ENCODE measurements at regions not wholly inside any gene's neighbourhood (a gene's known extent, or its start where the extent isn't known, plus 50 kb on each side); places are given as distances from the start of the nearest gene placed in this dataset.

DNA sequence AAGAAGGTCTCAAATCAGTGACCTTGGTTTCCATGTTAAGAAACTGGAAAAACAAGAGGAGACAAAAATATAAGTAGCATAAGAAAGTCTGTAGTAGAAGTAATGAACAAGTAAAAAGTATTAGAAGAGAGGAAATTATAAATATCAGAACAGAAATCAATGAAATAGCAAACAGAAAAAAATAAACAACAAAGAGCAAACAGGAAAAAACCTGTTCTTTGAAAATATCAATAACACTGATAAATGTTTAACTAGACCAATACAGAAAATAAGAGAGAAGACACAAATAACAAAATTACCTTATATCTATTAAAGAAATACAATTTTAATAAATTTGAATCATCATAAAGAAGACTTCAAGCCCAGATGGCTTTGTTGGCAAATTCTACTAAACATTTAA lies 113.3 kb downstream of the MAIP1 start:
- Histone ChIP-seq H3K27me3 (no peaks in the 10 kb centered on the region), H3K4me1 (no peaks in the 10 kb centered on the region), H3K4me3 (no peak overlapping the region), H3K27ac (no peak overlapping the region), H3K36me3 (no peaks in the 10 kb centered on the region), H3K9me3 (no peaks in the 10 kb centered on the region)
- intact Hi-C loops (cut with DNase I), result no loop called here
- TF ChIP-seq EP300 (IDR thresholded peaks at IDR 0.05) (no peak), POLR2AphosphoS5 (IDR thresholded peaks at IDR 0.05) (no peak), POLR2A (IDR thresholded peaks at IDR 0.05) (no peak)
- TF ChIP-seq, protein P1, sequence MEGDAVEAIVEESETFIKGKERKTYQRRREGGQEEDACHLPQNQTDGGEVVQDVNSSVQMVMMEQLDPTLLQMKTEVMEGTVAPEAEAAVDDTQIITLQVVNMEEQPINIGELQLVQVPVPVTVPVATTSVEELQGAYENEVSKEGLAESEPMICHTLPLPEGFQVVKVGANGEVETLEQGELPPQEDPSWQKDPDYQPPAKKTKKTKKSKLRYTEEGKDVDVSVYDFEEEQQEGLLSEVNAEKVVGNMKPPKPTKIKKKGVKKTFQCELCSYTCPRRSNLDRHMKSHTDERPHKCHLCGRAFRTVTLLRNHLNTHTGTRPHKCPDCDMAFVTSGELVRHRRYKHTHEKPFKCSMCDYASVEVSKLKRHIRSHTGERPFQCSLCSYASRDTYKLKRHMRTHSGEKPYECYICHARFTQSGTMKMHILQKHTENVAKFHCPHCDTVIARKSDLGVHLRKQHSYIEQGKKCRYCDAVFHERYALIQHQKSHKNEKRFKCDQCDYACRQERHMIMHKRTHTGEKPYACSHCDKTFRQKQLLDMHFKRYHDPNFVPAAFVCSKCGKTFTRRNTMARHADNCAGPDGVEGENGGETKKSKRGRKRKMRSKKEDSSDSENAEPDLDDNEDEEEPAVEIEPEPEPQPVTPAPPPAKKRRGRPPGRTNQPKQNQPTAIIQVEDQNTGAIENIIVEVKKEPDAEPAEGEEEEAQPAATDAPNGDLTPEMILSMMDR (IDR thresholded peaks at IDR 0.05), result no peak
- DNase-seq, result no peak

DNA sequence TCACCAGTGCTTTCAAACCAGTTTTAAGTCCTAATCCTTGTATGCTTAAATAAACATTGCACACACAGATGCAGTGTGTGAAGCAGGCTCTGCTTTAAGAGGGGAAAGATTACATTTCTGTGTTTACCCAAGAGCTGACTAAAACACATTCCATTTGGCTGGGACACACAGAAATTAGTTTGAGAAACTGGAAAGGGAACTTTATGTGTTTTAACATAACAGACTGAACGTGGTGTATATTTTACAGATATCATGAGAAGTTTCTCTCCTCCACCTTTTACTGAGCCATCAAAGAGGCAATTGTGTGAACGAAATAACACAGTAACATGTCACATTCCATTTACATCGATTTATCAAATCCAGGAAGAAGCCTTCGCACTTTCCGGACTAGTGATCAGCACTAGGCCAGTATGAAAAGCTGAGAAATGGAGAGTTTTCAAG lies 121.8 kb downstream of the MAIP1 start:
- H3K27me3 ChIP-seq, result no peaks in the 10 kb centered on the region
- peaks cover 0 to 10% (median 4%) of the 10 kb centered on the region in 4 donors for H3K4me1 ChIP-seq
- no peaks in the 10 kb centered on the region for H3K36me3 ChIP-seq
- 22 to 49% methylated on average over 5 of the region's 5 CpGs for WGBS, 2 donors
- peak overlapping the region in 2 of 4 donors; percentile 15 to 45 for H3K27ac ChIP-seq
- TF ChIP-seq EP300 (IDR thresholded peaks at IDR 0.05) (no peak), POLR2A (IDR thresholded peaks at IDR 0.05) (no peak), POLR2AphosphoS5 (IDR thresholded peaks at IDR 0.05) (no peak)
- TF ChIP-seq, protein P1 (IDR thresholded peaks at IDR 0.05), result no peak
- H3K9me3 ChIP-seq, result no peaks in the 10 kb centered on the region
- H3K4me3 ChIP-seq, result no peak overlapping the region
- no peak for DNase-seq
- intact Hi-C loops (cut with DNase I), result no loop called here

DNA sequence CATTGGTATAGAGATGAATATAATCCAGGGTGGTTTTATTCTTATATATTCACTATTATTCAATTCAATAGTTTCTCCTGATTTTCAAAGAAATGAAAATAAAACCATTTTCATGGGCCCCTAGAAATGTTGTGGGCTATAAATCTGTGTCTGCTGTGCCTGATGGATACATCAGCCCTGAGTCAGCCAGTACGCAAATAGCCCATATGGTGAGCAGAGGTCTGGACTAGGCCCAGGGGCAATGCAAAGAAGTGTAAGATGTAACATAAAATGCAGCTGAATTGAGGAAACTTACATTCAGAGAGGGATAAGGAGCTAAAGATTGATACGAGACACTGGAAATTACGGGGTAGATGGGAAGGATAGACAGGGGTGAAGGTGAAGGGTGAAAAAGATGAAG lies 122.5 kb downstream of the MAIP1 start:
- Histone ChIP-seq H3K4me1 (peaks cover 0 to 10% (median 4%) of the 10 kb centered on the region in 4 donors), H3K27ac (no peak overlapping the region), H3K27me3 (no peaks in the 10 kb centered on the region), H3K36me3 (no peaks in the 10 kb centered on the region), H3K4me3 (no peak overlapping the region), H3K9me3 (no peaks in the 10 kb centered on the region)
- TF ChIP-seq EP300 (IDR thresholded peaks at IDR 0.05), result no peak
- no peak for TF ChIP-seq POLR2AphosphoS5 (IDR thresholded peaks at IDR 0.05)
- TF ChIP-seq, protein P1 (IDR thresholded peaks at IDR 0.05), result no peak
- TF ChIP-seq POLR2A (IDR thresholded peaks at IDR 0.05), result no peak
- intact Hi-C loops (cut with DNase I), result no loop called here
- DNase-seq, result no peak
- WGBS, 2 donors, result 91 to 95% methylated on average over 3 of the region's 3 CpGs

DNA sequence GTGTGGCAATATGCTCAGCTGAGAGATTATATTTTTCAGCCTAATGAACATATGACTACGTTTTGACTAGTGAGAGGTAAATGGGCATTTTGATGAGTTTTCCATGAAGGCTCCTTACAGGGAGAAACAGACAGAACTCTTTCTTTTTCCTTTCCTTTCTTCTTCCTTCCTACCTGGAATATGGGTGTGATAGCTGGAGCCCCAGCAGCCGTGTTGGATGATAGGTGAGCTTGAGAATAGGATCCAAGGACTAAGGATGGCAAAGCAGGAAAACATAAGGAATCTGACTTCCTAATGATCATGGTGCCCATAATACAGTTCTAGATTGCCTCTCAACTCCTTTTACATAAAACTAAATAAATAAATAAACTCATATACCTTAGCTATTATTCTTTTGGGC lies 124.0 kb downstream of the MAIP1 start:
- DNase-seq, result no peak
- no peaks in the 10 kb centered on the region for H3K27me3 ChIP-seq
- intact Hi-C loops (cut with DNase I), result no loop called here
- no peaks in the 10 kb centered on the region for H3K9me3 ChIP-seq
- WGBS, 2 donors, result 83 to 86% methylated on average over 2 of the region's 2 CpGs
- peaks cover 0 to 10% (median 4%) of the 10 kb centered on the region in 4 donors for H3K4me1 ChIP-seq
- H3K36me3 ChIP-seq, result no peaks in the 10 kb centered on the region
- H3K27ac ChIP-seq, result no peak overlapping the region
- TF ChIP-seq, protein P1 (IDR thresholded peaks at IDR 0.05), result no peak
- TF ChIP-seq POLR2A (IDR thresholded peaks at IDR 0.05), result no peak
- TF ChIP-seq POLR2AphosphoS5 (IDR thresholded peaks at IDR 0.05), result no peak
- no peak for TF ChIP-seq EP300 (IDR thresholded peaks at IDR 0.05)
- H3K4me3 ChIP-seq, result no peak overlapping the region

DNA sequence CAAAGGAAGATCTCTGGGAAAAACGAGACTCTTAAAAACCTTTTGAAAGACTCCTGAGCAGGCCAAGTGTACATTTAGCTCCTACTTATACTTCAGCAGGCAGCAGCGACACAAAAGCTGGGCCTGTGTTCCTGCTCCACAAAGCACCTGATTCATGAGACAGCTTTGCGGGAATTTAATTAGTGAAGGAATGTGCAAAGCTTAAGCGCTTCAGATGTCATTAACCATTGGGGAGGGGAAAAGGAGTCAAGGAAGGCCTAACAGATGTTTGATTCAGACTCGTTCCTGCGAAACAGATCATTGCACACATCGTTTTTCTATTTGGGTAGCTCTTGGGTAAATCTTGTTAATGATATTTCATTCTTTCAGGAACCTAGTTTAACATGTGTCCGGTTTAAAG lies 125.9 kb downstream of the MAIP1 start:
- H3K9me3 ChIP-seq, result no peaks in the 10 kb centered on the region
- WGBS, 2 donors, result 85 to 88% methylated on average over 8 of the region's 8 CpGs
- intact Hi-C loops (cut with DNase I), result no loop called here
- H3K27me3 ChIP-seq, result no peaks in the 10 kb centered on the region
- TF ChIP-seq EP300 (IDR thresholded peaks at IDR 0.05) (no peak), POLR2A (IDR thresholded peaks at IDR 0.05) (no peak), POLR2AphosphoS5 (IDR thresholded peaks at IDR 0.05) (no peak)
- TF ChIP-seq, protein P1 (IDR thresholded peaks at IDR 0.05), result no peak
- peaks cover 0 to 10% (median 4%) of the 10 kb centered on the region in 4 donors for H3K4me1 ChIP-seq
- H3K4me3 ChIP-seq, result no peak overlapping the region
- no peak overlapping the region for H3K27ac ChIP-seq
- no peak for DNase-seq
- no peaks in the 10 kb centered on the region for H3K36me3 ChIP-seq
